ENCODE measurements at regions not wholly inside any gene's neighbourhood (a gene's known extent, or its start where the extent isn't known, plus 50 kb on each side); places are given as distances from the start of the nearest gene placed in this dataset.

DNA sequence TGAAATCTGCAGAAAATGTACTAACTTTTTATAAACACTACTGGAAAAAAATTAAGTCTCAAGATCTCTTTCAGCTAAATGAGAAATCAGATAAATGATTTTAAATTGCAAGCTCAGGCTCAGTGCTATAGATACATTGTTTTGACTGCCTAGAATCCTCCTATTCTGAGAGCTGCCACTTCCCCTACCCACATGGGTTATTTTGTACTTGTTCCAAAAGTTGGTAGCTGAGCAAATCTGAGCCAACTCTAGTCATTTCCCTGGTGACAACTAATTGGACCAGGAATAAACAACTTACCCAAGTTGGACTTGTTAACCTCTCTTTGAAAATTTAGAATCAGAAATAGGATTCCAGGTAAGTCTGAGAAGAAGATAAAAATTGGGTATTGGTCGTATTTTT lies 202.1 kb downstream of the MBL2 start:
- no peak overlapping the region for H3K27ac ChIP-seq (ENCODE audit: low read depth, low read length)
- H3K9me3 ChIP-seq (ENCODE audit: control insufficient read depth, insufficient read depth, low read length), result no peaks in the 10 kb centered on the region
- H3K4me3 ChIP-seq (ENCODE audit: low read depth, low read length), result no peak overlapping the region
- H3K27me3 ChIP-seq (ENCODE audit: control insufficient read depth, insufficient read depth, low read length), result no peaks in the 10 kb centered on the region
- TF ChIP-seq, protein P1, sequence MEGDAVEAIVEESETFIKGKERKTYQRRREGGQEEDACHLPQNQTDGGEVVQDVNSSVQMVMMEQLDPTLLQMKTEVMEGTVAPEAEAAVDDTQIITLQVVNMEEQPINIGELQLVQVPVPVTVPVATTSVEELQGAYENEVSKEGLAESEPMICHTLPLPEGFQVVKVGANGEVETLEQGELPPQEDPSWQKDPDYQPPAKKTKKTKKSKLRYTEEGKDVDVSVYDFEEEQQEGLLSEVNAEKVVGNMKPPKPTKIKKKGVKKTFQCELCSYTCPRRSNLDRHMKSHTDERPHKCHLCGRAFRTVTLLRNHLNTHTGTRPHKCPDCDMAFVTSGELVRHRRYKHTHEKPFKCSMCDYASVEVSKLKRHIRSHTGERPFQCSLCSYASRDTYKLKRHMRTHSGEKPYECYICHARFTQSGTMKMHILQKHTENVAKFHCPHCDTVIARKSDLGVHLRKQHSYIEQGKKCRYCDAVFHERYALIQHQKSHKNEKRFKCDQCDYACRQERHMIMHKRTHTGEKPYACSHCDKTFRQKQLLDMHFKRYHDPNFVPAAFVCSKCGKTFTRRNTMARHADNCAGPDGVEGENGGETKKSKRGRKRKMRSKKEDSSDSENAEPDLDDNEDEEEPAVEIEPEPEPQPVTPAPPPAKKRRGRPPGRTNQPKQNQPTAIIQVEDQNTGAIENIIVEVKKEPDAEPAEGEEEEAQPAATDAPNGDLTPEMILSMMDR (IDR thresholded peaks at IDR 0.05; ENCODE audit: low read depth, low read length), result no peak
- no peak for DNase-seq (ENCODE audit: low read depth, low spot score)
- ChIA-PET POLR2A (no interaction called here), CTCF (interaction anchor here (1.1 to 3.8 kb wide), 4 partner anchors 24 to 263 kb away, joined by 3 to 40 read pairs (median 13); no protein-coding TSS in a partner anchor)

DNA sequence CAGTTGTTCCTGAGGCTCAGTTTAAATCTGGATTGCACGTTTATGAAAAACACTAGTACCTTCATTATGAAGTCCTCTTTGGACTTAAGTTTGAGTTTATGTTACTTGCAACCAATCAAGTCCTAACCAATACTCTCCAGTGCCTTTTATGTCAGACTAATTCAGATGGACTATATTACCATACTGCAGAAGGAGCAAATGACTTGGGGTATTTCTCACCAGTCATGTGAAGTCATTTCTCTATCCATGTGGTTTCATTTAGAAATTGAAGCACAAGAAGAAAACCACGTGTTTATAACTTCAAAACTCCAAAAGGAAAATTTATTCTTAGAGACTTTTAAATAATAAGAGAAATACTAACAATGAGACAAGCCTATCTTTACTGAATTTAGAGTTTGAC lies 201.6 kb downstream of the MBL2 start:
- no peak for DNase-seq (ENCODE audit: low read depth, low spot score)
- Histone ChIP-seq H3K9me3 (ENCODE audit: control insufficient read depth, insufficient read depth, low read length) (no peaks in the 10 kb centered on the region), H3K27me3 (ENCODE audit: control insufficient read depth, insufficient read depth, low read length) (no peaks in the 10 kb centered on the region), H3K4me3 (ENCODE audit: low read depth, low read length) (no peak overlapping the region), H3K27ac (ENCODE audit: low read depth, low read length) (no peak overlapping the region)
- ChIA-PET POLR2A (no interaction called here), CTCF (interaction anchor here (1.1 to 3.8 kb wide), 4 partner anchors 23 to 263 kb away, joined by 3 to 40 read pairs (median 13); no protein-coding TSS in a partner anchor)
- TF ChIP-seq, protein P1 (IDR thresholded peaks at IDR 0.05; ENCODE audit: low read depth, low read length), result no peak

DNA sequence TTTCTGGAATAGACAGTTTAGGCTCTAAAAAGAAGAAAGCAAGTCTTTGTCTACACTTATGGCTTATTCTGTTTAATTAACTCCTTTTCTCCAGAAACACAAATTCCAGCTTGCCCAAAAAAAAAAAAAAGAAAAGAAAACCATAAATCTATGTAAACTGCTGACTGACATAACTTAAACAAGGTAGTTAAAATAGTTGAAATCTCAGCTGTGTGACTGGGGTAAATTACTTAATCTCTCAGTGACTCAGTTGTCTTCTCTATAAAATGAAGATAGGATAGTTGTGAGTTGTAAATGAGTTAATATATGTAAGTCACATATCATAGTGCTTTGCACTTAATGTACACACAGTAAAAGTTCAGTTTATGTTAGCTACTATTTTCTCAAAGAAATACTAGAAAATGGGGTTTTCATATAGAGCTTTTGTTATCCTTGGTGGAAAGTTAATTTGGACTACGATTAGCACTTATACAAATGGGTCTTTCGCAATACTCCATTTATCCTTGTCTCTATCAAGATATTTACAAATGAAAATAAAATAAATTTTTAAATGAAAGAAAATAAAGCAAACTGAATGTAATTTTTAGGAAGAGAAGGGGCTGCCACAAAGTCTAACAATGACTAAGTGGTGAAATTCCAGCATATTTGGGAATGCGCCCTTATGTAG lies 200.9 kb downstream of the MBL2 start:
- Histone ChIP-seq H3K9me3 (ENCODE audit: control insufficient read depth, insufficient read depth, low read length) (no peaks in the 10 kb centered on the region), H3K27ac (ENCODE audit: low read depth, low read length) (no peak overlapping the region), H3K4me3 (ENCODE audit: low read depth, low read length) (no peak overlapping the region), H3K27me3 (ENCODE audit: control insufficient read depth, insufficient read depth, low read length) (no peaks in the 10 kb centered on the region)
- ChIA-PET CTCF (interaction anchor here (1.0 to 3.8 kb wide), 3 partner anchors 83 to 264 kb away, joined by 3 to 40 read pairs (median 12); partner anchors contain the start of gene DKK1), POLR2A (no interaction called here)
- DNase-seq (ENCODE audit: low read depth, low spot score), result no peak
- TF ChIP-seq, protein P1 (IDR thresholded peaks at IDR 0.05; ENCODE audit: low read depth, low read length), result no peak

DNA sequence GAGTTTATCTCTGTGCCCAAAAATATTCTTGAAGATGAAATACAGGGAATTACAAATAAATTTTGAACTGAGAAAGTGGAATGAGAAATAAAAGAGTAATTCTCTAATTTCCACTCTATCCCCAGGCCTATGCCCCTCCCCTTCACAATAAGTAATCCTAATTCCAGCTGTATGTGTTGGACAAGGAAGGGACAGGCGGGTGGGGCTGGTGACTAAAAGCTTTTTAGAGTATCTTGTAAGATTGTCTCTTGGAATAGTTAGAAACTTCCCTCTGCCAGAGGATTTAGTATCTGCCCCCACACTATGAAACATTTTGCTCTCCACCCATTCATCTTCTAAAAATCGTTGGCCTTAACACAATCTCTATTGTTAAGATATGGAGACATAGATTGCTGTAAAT lies 199.2 kb downstream of the MBL2 start:
- Histone ChIP-seq H3K27ac (ENCODE audit: low read depth, low read length) (no peak overlapping the region), H3K9me3 (ENCODE audit: control insufficient read depth, insufficient read depth, low read length) (no peaks in the 10 kb centered on the region), H3K4me3 (ENCODE audit: low read depth, low read length) (no peak overlapping the region), H3K27me3 (ENCODE audit: control insufficient read depth, insufficient read depth, low read length) (no peaks in the 10 kb centered on the region)
- DNase-seq (ENCODE audit: low read depth, low spot score), result no peak
- CTCF ChIA-PET, result interaction anchor here (1.0 kb wide), 1 partner anchor 21 kb away, joined by 3 read pairs; no protein-coding TSS in a partner anchor
- TF ChIP-seq, protein P1 (IDR thresholded peaks at IDR 0.05; ENCODE audit: low read depth, low read length), result no peak
- POLR2A ChIA-PET, result no interaction called here

DNA sequence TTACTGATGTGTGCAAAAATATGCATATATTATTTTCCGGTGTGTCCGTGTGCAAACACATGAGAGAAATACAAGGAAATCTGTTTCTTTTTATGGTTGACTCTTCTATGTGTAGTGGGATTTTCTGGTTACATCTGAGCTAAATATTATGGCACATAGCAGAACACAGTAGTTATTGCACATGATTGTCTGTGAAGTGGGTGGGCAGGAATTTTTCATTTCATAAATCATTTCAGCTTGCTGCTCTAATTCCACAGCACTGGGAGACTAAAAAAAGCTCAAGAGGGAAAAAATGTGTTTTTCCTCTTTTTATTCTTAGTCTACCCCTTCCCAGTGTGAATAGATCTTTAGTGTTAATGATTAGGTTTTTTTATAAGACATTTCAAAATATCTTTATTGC lies 197.9 kb downstream of the MBL2 start:
- ChIA-PET CTCF (interaction anchor here (1.1 to 2.0 kb wide), 4 partner anchors 8 to 267 kb away, joined by 3 to 10 read pairs (median 6); no protein-coding TSS in a partner anchor), POLR2A (no interaction called here)
- no peaks in the 10 kb centered on the region for H3K9me3 ChIP-seq (ENCODE audit: control insufficient read depth, insufficient read depth, low read length)
- DNase-seq (ENCODE audit: low read depth, low spot score), result no peak
- TF ChIP-seq, protein P1 (IDR thresholded peaks at IDR 0.05; ENCODE audit: low read depth, low read length), result no peak
- H3K4me3 ChIP-seq (ENCODE audit: low read depth, low read length), result no peak overlapping the region
- no peak overlapping the region for H3K27ac ChIP-seq (ENCODE audit: low read depth, low read length)
- no peaks in the 10 kb centered on the region for H3K27me3 ChIP-seq (ENCODE audit: control insufficient read depth, insufficient read depth, low read length)
